SU-DHL-6 (cell line): ENCODE measurements at regions not wholly inside any gene's neighbourhood (a gene's known extent, or its start where the extent isn't known, plus 50 kb on each side); places are given as distances from the start of the nearest gene placed in this dataset.

ENCODE experiments used
- EZH2phosphoT487 ChIP-seq: fragments of 200-600 bp; sonication (generic), shearing (Covaris generic); conservative IDR thresholded peaks from 2 replicates; pipeline ENCODE4 v1.6.1; 2018; ENCODE audit warnings: mild to moderate bottlenecking, antibody characterized with exemption, low read length, moderate library complexity, mixed read lengths
- TF ChIP-seq, protein P1 (sequence below): fragments of 200-600 bp; sonication (generic); IDR thresholded peaks from one replicate; pipeline ENCODE4 v1.5.1; 2017; ENCODE audit warnings: antibody characterized with exemption, mild to moderate bottlenecking, low read length, moderate library complexity; ENCODE audit not compliant: insufficient read depth, poor library complexity, severe bottlenecking

- TF ChIP-seq, protein P1, sequence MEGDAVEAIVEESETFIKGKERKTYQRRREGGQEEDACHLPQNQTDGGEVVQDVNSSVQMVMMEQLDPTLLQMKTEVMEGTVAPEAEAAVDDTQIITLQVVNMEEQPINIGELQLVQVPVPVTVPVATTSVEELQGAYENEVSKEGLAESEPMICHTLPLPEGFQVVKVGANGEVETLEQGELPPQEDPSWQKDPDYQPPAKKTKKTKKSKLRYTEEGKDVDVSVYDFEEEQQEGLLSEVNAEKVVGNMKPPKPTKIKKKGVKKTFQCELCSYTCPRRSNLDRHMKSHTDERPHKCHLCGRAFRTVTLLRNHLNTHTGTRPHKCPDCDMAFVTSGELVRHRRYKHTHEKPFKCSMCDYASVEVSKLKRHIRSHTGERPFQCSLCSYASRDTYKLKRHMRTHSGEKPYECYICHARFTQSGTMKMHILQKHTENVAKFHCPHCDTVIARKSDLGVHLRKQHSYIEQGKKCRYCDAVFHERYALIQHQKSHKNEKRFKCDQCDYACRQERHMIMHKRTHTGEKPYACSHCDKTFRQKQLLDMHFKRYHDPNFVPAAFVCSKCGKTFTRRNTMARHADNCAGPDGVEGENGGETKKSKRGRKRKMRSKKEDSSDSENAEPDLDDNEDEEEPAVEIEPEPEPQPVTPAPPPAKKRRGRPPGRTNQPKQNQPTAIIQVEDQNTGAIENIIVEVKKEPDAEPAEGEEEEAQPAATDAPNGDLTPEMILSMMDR = no peak
- TF ChIP-seq EZH2phosphoT487 = no peak
Measured at GRCh38 chr5:19270153-19270552, 717.8 kb downstream of the CDH18 start.
